GM19238 (cell line): ENCODE measurements at regions not wholly inside any gene's neighbourhood (a gene's known extent, or its start where the extent isn't known, plus 50 kb on each side); places are given as distances from the start of the nearest gene placed in this dataset.

Source experiments
- DNase-seq: peaks from one replicate; pipeline ENCODE4 v3.0.0; 2011; ENCODE audit warnings: low spot score; ENCODE audit not compliant: insufficient read length

- no peak for DNase-seq
Measured at GRCh38 chr22:48267681-48268080, 1505.2 kb downstream of the TBC1D22A start.

GRCh38 chr22:48265000-48265625 is 1502.7 kb downstream of the TBC1D22A start:
- DNase-seq = no peak

- DNase-seq = no peak
Measured at GRCh38 chr22:48264586-48264985, 1502.1 kb downstream of the TBC1D22A start.

- DNase-seq = no peak
Measured at GRCh38 chr22:48263791-48264351, 1501.4 kb downstream of the TBC1D22A start.

GRCh38 chr22:48263431-48263765 is 1500.9 kb downstream of the TBC1D22A start:
- no peak for DNase-seq

GRCh38 chr22:48262596-48263430 is 1500.4 kb downstream of the TBC1D22A start:
- DNase-seq = no peak

- no peak for DNase-seq
Measured at GRCh38 chr22:48261706-48262105, 1499.3 kb downstream of the TBC1D22A start.

- DNase-seq = no peak
Measured at GRCh38 chr22:48261048-48261621, 1498.7 kb downstream of the TBC1D22A start.

- DNase-seq = no peak
Measured at GRCh38 chr22:48259991-48260670, 1497.7 kb downstream of the TBC1D22A start.

GRCh38 chr22:48258811-48259210 is 1496.4 kb downstream of the TBC1D22A start:
- DNase-seq = no peak

GRCh38 chr22:48258064-48258701 is 1495.7 kb downstream of the TBC1D22A start:
- DNase-seq = no peak

GRCh38 chr22:48257685-48258055 is 1495.2 kb downstream of the TBC1D22A start:
- no peak for DNase-seq

- no peak for DNase-seq
Measured at GRCh38 chr22:48256776-48257684, 1494.6 kb downstream of the TBC1D22A start.

GRCh38 chr22:48256041-48256739 is 1493.7 kb downstream of the TBC1D22A start:
- no peak for DNase-seq

GRCh38 chr22:48254311-48254873 is 1491.9 kb downstream of the TBC1D22A start:
- no peak for DNase-seq

GRCh38 chr22:48253573-48253972 is 1491.1 kb downstream of the TBC1D22A start:
- no peak for DNase-seq

GRCh38 chr22:48253136-48253535 is 1490.7 kb downstream of the TBC1D22A start:
- no peak for DNase-seq

- DNase-seq = no peak
Measured at GRCh38 chr22:48251629-48252028, 1489.2 kb downstream of the TBC1D22A start.

- DNase-seq = no peak
Measured at GRCh38 chr22:48250937-48251530, 1488.6 kb downstream of the TBC1D22A start.
